ENCODE measurements at regions not wholly inside any gene's neighbourhood (a gene's known extent, or its start where the extent isn't known, plus 50 kb on each side); places are given as distances from the start of the nearest gene placed in this dataset.

DNA sequence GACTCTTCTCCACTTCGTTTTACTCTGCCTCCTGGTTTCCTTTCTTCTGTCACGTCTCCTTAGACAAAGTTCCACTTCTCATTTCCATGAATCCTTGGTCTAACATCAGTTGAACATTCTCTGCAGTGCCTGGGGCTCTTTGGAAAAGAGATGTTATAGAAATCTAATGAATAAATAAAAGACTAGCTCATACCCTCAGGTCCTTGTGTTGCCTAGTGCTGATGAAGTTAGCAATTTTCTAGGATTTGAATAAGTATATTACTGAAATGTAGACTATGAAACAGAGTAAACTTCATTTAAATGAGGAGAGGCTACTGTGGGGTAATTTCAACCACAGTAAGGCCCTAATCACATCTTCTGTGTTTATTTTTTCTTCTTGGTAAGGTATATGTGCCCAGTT, 146.9 kb upstream of the CADPS start:
- Histone ChIP-seq H4K20me1 (ENCODE audit: control insufficient read depth, insufficient read depth, low read length, poor library complexity, severe bottlenecking) (no peaks in the 10 kb centered on the region), H3K36me3 (replicated peaks in 1 of 2; ENCODE audit: control extremely low read depth in 1 of 2, control insufficient read depth in 1 of 2, extremely low read depth in 1 of 2, insufficient read depth in 2 of 2, low read length in 1 of 2) (no peaks in the 10 kb centered on the region)
- H3K4me1 Mint-ChIP-seq, result no peaks in the 10 kb centered on the region

DNA sequence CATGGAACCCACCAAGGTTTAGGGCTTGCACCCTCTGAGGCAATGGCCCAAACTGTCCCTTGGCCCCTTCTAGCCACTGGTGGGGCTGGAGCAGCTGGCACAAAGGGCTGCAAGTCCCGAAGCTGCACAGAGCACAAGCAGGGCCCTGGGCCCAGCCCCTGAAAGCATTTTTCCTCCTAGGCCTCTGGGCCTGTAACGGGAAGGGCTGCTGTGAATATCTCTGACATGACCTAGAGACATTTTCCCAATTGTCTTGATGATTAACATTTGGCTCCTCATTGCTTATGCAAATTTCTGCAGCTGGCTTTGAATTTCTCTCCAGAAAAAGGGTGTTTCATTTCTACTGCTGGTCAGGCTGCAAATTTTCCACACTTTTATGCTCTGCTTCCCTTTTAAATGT, 151.5 kb upstream of the CADPS start:
- Histone ChIP-seq H3K36me3 (replicated peaks in 1 of 2; ENCODE audit: control extremely low read depth in 1 of 2, control insufficient read depth in 1 of 2, extremely low read depth in 1 of 2, insufficient read depth in 2 of 2, low read length in 1 of 2) (no peaks in the 10 kb centered on the region), H3K9me3 (ENCODE audit: control extremely low read depth in 1 of 3, control insufficient read depth in 2 of 3, insufficient read depth in 1 of 3, low read length in 2 of 3) (peaks cover 0 to 7% (median 0%) of the 10 kb centered on the region in 3 donors), H3K4me1 (ENCODE audit: control insufficient read depth in 2 of 2, insufficient read depth in 2 of 2, low read length in 2 of 2) (no peaks in the 10 kb centered on the region), H3K27me3 (replicated peaks in 1 of 4; ENCODE audit: control extremely low read depth in 1 of 4, control insufficient read depth in 3 of 4, insufficient read depth in 4 of 4, low read length in 3 of 4) (no peaks in the 10 kb centered on the region), H3K4me2 (replicated peaks; ENCODE audit: low read depth, low read length, poor library complexity, severe bottlenecking) (no peak overlapping the region), H3K4me3 (ENCODE audit: control extremely low read depth in 1 of 5, extremely low read depth in 1 of 5, insufficient read depth in 1 of 5, low read depth in 2 of 5, low read length in 4 of 5) (no peak overlapping the region), H3K79me2 (ENCODE audit: control insufficient read depth, insufficient read depth, low read length) (no peaks in the 10 kb centered on the region), H3K27ac (ENCODE audit: low read length in 2 of 2) (no peak overlapping the region), H4K20me1 (ENCODE audit: control insufficient read depth, insufficient read depth, low read length, poor library complexity, severe bottlenecking) (no peaks in the 10 kb centered on the region), H2AFZ (ENCODE audit: insufficient read depth, low read depth, low read length, poor library complexity, severe bottlenecking) (no peak overlapping the region), H3K9ac (ENCODE audit: low read length) (no peak overlapping the region)
- H3K27ac Mint-ChIP-seq, result no peak overlapping the region
- ChIA-PET POLR2A (no interaction called here), CTCF (no interaction called here)
- intact Hi-C loops (cut with micrococcal nuclease), result no loop called here
- 90% methylated on average over 2 of the region's 2 CpGs for WGBS (ENCODE audit: insufficient coverage)
- peaks cover 5% of the 10 kb centered on the region for H3K9me3 Mint-ChIP-seq (ENCODE audit: insufficient read depth)
- TF ChIP-seq, protein P1, sequence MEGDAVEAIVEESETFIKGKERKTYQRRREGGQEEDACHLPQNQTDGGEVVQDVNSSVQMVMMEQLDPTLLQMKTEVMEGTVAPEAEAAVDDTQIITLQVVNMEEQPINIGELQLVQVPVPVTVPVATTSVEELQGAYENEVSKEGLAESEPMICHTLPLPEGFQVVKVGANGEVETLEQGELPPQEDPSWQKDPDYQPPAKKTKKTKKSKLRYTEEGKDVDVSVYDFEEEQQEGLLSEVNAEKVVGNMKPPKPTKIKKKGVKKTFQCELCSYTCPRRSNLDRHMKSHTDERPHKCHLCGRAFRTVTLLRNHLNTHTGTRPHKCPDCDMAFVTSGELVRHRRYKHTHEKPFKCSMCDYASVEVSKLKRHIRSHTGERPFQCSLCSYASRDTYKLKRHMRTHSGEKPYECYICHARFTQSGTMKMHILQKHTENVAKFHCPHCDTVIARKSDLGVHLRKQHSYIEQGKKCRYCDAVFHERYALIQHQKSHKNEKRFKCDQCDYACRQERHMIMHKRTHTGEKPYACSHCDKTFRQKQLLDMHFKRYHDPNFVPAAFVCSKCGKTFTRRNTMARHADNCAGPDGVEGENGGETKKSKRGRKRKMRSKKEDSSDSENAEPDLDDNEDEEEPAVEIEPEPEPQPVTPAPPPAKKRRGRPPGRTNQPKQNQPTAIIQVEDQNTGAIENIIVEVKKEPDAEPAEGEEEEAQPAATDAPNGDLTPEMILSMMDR (IDR thresholded peaks at IDR 0.05), result no peak
- TF ChIP-seq EZH2 (IDR thresholded peaks at IDR 0.05; ENCODE audit: borderline replicate concordance, insufficient read depth, low read depth, low read length, poor library complexity, severe bottlenecking), result no peak
- no peaks in the 10 kb centered on the region for H3K4me1 Mint-ChIP-seq
- DNase-seq (no peak), ATAC-seq (ENCODE audit: low read depth) (no peak)
- no peak overlapping the region for H3K4me3 Mint-ChIP-seq
- H3K27me3 Mint-ChIP-seq, result no peaks in the 10 kb centered on the region

More for the DNA sequence above, 146.9 kb upstream of the CADPS start:
- WGBS (ENCODE audit: insufficient coverage), result no CpG with 5 or more reads among the region's 2 CpGs
- CTCF ChIA-PET, result no interaction called here
- peaks cover 0 to 7% (median 0%) of the 10 kb centered on the region in 3 donors for H3K9me3 ChIP-seq (ENCODE audit: control extremely low read depth in 1 of 3, control insufficient read depth in 2 of 3, insufficient read depth in 1 of 3, low read length in 2 of 3)
- H3K4me2 ChIP-seq (replicated peaks; ENCODE audit: low read depth, low read length, poor library complexity, severe bottlenecking), result no peak overlapping the region
- intact Hi-C loops (cut with micrococcal nuclease), result no loop called here
- H3K4me1 ChIP-seq (ENCODE audit: control insufficient read depth in 2 of 2, insufficient read depth in 2 of 2, low read length in 2 of 2), result no peaks in the 10 kb centered on the region
- POLR2A ChIA-PET, result no interaction called here
- H3K79me2 ChIP-seq (ENCODE audit: control insufficient read depth, insufficient read depth, low read length), result no peaks in the 10 kb centered on the region
- no peak overlapping the region for H3K9ac ChIP-seq (ENCODE audit: low read length)
- no peak for ATAC-seq (ENCODE audit: low read depth)
- no peak for DNase-seq
- H2AFZ ChIP-seq (ENCODE audit: insufficient read depth, low read depth, low read length, poor library complexity, severe bottlenecking), result no peak overlapping the region
- H3K4me3 ChIP-seq (ENCODE audit: control extremely low read depth in 1 of 5, extremely low read depth in 1 of 5, insufficient read depth in 1 of 5, low read depth in 2 of 5, low read length in 4 of 5), result no peak overlapping the region
- no peaks in the 10 kb centered on the region for H3K27me3 Mint-ChIP-seq
- TF ChIP-seq, protein P1 (IDR thresholded peaks at IDR 0.05), result no peak
- TF ChIP-seq EZH2 (IDR thresholded peaks at IDR 0.05; ENCODE audit: borderline replicate concordance, insufficient read depth, low read depth, low read length, poor library complexity, severe bottlenecking), result no peak
- H3K27ac Mint-ChIP-seq, result no peak overlapping the region
- no peak overlapping the region for H3K4me3 Mint-ChIP-seq
- H3K27ac ChIP-seq (ENCODE audit: low read length in 2 of 2), result no peak overlapping the region
- H3K9me3 Mint-ChIP-seq (ENCODE audit: insufficient read depth), result peaks cover 2% of the 10 kb centered on the region
- no peaks in the 10 kb centered on the region for H3K27me3 ChIP-seq (replicated peaks in 1 of 4; ENCODE audit: control extremely low read depth in 1 of 4, control insufficient read depth in 3 of 4, insufficient read depth in 4 of 4, low read length in 3 of 4)
